IMR-90 (cell line): ENCODE measurements at regions not wholly inside any gene's neighbourhood (a gene's known extent, or its start where the extent isn't known, plus 50 kb on each side); places are given as distances from the start of the nearest gene placed in this dataset.

Experiments used
- ATAC-seq: fragments of 200-7000 bp; cut with Tn5 transposase; 2 replicates; pipeline ENCODE4 v1.9.1; 2020; ENCODE audit warnings: low read depth, mild to moderate bottlenecking, moderate library complexity
- BruUV-seq: library from RNA; stranded (reverse); fragments of 400-500 nt; replicated peaks from 2 replicates; lab custom pipeline; 2021; lab: Mats Ljungman, UMichigan
- CTCF ChIA-PET: fragments of 300-600 bp; formaldehyde crosslinking; extraction: SDS; loops from one replicate; lab custom pipeline; 2021; ENCODE audit warnings: antibody characterized with exemption; lab: Yijun Ruan, JAX
- POLR2A ChIA-PET: fragments of 300-600 bp; sonication (Branson Sonifier 250); formaldehyde crosslinking; loops from one replicate; lab custom pipeline; 2022; ENCODE audit warnings: antibody characterized with exemption; ENCODE audit not compliant: unreplicated experiment; lab: Charles Lee
- DNase-seq: peaks from one replicate; pipeline ENCODE4 v3.0.0; 2013
- H2AFZ ChIP-seq: replicated peaks from 2 replicates; pipeline ENCODE3; 2013; ENCODE audit warnings: low read length, mild to moderate bottlenecking; ENCODE audit not compliant: poor library complexity
- H2AK5ac ChIP-seq: 2 replicates; pipeline ENCODE4 v1.6.1; 2013; ENCODE audit warnings: low read depth, low read length, inconsistent platforms
- H2AK9ac ChIP-seq: replicated peaks from 2 replicates; pipeline ENCODE3; 2013; ENCODE audit warnings: mild to moderate bottlenecking, low read depth, low read length, moderate library complexity; ENCODE audit not compliant: poor library complexity
- H2BK120ac ChIP-seq: 2 replicates; pipeline ENCODE4 v1.6.1; 2013; ENCODE audit warnings: low read depth, low read length, inconsistent platforms
- H2BK15ac ChIP-seq: 3 replicates; pipeline ENCODE4 v1.6.1; 2013; ENCODE audit warnings: low read depth, low read length, inconsistent platforms
- H2BK20ac ChIP-seq: 2 replicates; pipeline ENCODE4 v1.6.1; 2013; ENCODE audit warnings: low read depth, mild to moderate bottlenecking, inconsistent platforms, low read length, moderate library complexity
- H2BK5ac ChIP-seq: 2 replicates; pipeline ENCODE4 v1.6.1; 2013; ENCODE audit warnings: mild to moderate bottlenecking, low read depth, low read length, inconsistent platforms; ENCODE audit not compliant: poor library complexity, severe bottlenecking
- H3K14ac ChIP-seq: replicated peaks from 2 replicates; pipeline ENCODE4 v1.6.1; 2013; ENCODE audit warnings: low read depth, low read length, inconsistent platforms
- H3K18ac ChIP-seq: 2 replicates; pipeline ENCODE4 v1.6.1; 2013; ENCODE audit warnings: low read depth, low read length, control low read depth
- H3K23ac ChIP-seq: 2 replicates; pipeline ENCODE4 v1.6.1; 2013; ENCODE audit warnings: low read depth, low read length, inconsistent platforms
- H3K27ac ChIP-seq: 2 replicates; pipeline ENCODE4 v1.5.1; 2013; ENCODE audit warnings: mild to moderate bottlenecking, control low read depth, low read length; ENCODE audit not compliant: insufficient read depth
- H3K27me3 ChIP-seq: 2 replicates; pipeline ENCODE4 v1.6.1; 2013; ENCODE audit warnings: low read length; ENCODE audit not compliant: control insufficient read depth, insufficient read depth
- H3K36me3 ChIP-seq: 2 replicates; pipeline ENCODE4 v1.6.1; 2013; ENCODE audit warnings: low read length, mixed read lengths; ENCODE audit not compliant: control insufficient read depth, insufficient read depth
- H3K4ac ChIP-seq: 2 replicates; pipeline ENCODE4 v1.6.1; 2013; ENCODE audit warnings: low read depth, low read length, inconsistent platforms
- H3K4me1 ChIP-seq: 2 replicates; pipeline ENCODE4 v1.6.1; 2013; ENCODE audit warnings: low read length, mixed read lengths; ENCODE audit not compliant: control insufficient read depth, insufficient read depth
- H3K4me2 ChIP-seq: 2 replicates; pipeline ENCODE4 v1.6.1; 2013; ENCODE audit warnings: low read depth, mild to moderate bottlenecking, control low read depth, low read length, moderate library complexity
- H3K4me3 ChIP-seq: 2 replicates; pipeline ENCODE4 v1.5.1; 2013; ENCODE audit warnings: low read depth, mild to moderate bottlenecking, control low read depth, low read length, moderate library complexity; ENCODE audit not compliant: insufficient read depth
- H3K56ac ChIP-seq: 2 replicates; pipeline ENCODE4 v1.6.1; 2013; ENCODE audit warnings: low read length, inconsistent platforms; ENCODE audit not compliant: insufficient read depth; ENCODE audit errors: extremely low read depth
- H3K79me1 ChIP-seq, 2 experiments: 2 replicates each; pipeline ENCODE4 v1.6.1; 2013; ENCODE audit warnings: low read length in 2 of 2, inconsistent platforms in 1 of 2, low read depth in 1 of 2
- H3K9ac ChIP-seq: 2 replicates; pipeline ENCODE4 v1.6.1; 2013; ENCODE audit warnings: low read depth, low read length, control low read depth
- H3K9me1 ChIP-seq: 2 replicates; pipeline ENCODE4 v1.6.1; 2013; ENCODE audit warnings: low read length, inconsistent platforms; ENCODE audit not compliant: insufficient read depth
- H3K9me3 ChIP-seq: 2 replicates; pipeline ENCODE4 v1.6.1; 2013; ENCODE audit warnings: low read length; ENCODE audit not compliant: control insufficient read depth, insufficient read depth
- H4K20me1 ChIP-seq: 2 replicates; pipeline ENCODE4 v1.6.1; 2013; ENCODE audit warnings: low read length, inconsistent platforms; ENCODE audit not compliant: insufficient read depth
- H4K5ac ChIP-seq: 2 replicates; pipeline ENCODE4 v1.6.1; 2013; ENCODE audit warnings: mild to moderate bottlenecking, low read depth, low read length, control low read depth
- H4K8ac ChIP-seq, 2 experiments: 2 replicates each; pipeline ENCODE4 v1.6.1; 2013; ENCODE audit warnings: low read depth in 2 of 2, low read length in 2 of 2, control low read depth in 1 of 2, inconsistent platforms in 1 of 2
- H4K91ac ChIP-seq: 2 replicates; pipeline ENCODE4 v1.6.1; 2013; ENCODE audit warnings: low read depth, low read length, inconsistent platforms; ENCODE audit not compliant: insufficient read depth
- BHLHE40 ChIP-seq: fragments of 150-350 bp; IDR thresholded peaks from 2 replicates; pipeline ENCODE4 v1.6.1; 2016; ENCODE audit warnings: mild to moderate bottlenecking, low read depth, low read length
- MAZ ChIP-seq: IDR thresholded peaks from 2 replicates; pipeline ENCODE4 v1.6.1; 2012; ENCODE audit warnings: low read depth, mild to moderate bottlenecking, low read length, improper control_type of control experiment, moderate library complexity, borderline replicate concordance
- NFE2L2 ChIP-seq: fragments of 150-350 bp; IDR thresholded peaks from 2 replicates; pipeline ENCODE4 v1.6.1; 2016; ENCODE audit warnings: low read depth, mild to moderate bottlenecking, low read length
- POLR2A ChIP-seq: IDR thresholded peaks from 2 replicates; pipeline ENCODE4 v1.6.1; 2012; ENCODE audit warnings: mild to moderate bottlenecking, low read depth, low read length
- RFX5 ChIP-seq: IDR thresholded peaks from 2 replicates; pipeline ENCODE4 v1.8.0; 2012; ENCODE audit warnings: low read depth, mild to moderate bottlenecking, low read length, moderate library complexity
- WGBS, 2 experiments: methylation state at CpG; one replicate each; pipeline versions ENCODE4 v1.1.5 to v1.1.7; 2013; ENCODE audit warnings: missing lambda C conversion rate in 2 of 2; ENCODE audit not compliant: insufficient read length in 1 of 2; ENCODE audit errors: extremely low coverage in 2 of 2; 5-methylcytosine and 5-hydroxymethylcytosine counted together
- dilution Hi-C: fragments of 300-500 bp; cut with HindIII; formaldehyde crosslinking; loops from one replicate; pipeline ENCODE4 v1.14.3; 2018; ENCODE audit warnings: low sequenced_read_pairs; ENCODE audit not compliant: unreplicated experiment
- in situ Hi-C: fragments of 300-500 bp; cut with MboI; formaldehyde crosslinking; loops from 3 replicates; pipeline ENCODE4 v1.14.3; 2019; ENCODE audit warnings: low sequenced_read_pairs, inconsistent platforms, mixed read lengths
- intact Hi-C: fragments of 100-400 bp; cut with micrococcal nuclease; formaldehyde crosslinking; loops from 2 replicates; pipeline ENCODE4 v1.10.0; 2022
- TF ChIP-seq, protein P1 (sequence below): fragments of 150-350 bp; IDR thresholded peaks from 2 replicates; pipeline ENCODE4 v1.6.1; 2016; ENCODE audit warnings: low read depth, mild to moderate bottlenecking, low read length, moderate library complexity, borderline replicate concordance

DNA sequence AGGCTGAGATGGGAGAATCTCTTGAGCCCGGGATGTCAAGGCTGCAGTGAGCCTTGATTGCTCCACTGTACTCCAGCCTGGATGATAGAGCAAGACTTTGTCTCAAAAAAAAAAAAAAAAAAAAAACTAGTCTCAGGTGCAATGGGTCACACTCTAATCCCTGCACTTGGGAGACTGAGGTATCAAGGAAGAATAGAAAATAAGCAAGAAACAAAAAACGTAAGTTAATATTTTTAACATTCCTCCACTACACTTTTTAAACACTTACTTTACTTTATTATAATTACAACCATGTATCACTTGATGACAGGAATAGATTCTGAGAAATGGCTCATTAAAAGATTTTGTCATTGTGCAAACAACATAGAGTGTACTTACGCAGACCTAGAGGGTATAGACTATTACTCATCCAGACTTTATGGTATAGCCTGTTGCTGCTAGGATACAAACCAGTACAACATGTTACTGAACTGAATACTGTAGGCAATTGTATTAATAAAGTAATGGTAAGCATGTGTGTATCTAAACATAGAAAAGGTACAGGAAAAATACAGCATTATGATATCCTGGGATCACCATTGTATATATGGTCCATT, 1244.1 kb upstream of the ADGRL4 start:
- H2BK15ac ChIP-seq = no peak overlapping the region
- H2AFZ ChIP-seq = no peak overlapping the region
- no peak overlapping the region for H4K91ac ChIP-seq
- H2BK5ac ChIP-seq = no peak overlapping the region
- H3K4me1 ChIP-seq = no peaks in the 10 kb centered on the region
- dilution Hi-C loops (no loop called here), intact Hi-C loops (no loop called here), in situ Hi-C loops (no loop called here)
- H3K4ac ChIP-seq = no peak overlapping the region
- H3K14ac ChIP-seq = no peak overlapping the region
- H4K5ac ChIP-seq = no peak overlapping the region
- H3K9me3 ChIP-seq = no peaks in the 10 kb centered on the region
- H2AK5ac ChIP-seq = no peak overlapping the region
- H4K20me1 ChIP-seq = no peaks in the 10 kb centered on the region
- no peak overlapping the region for H3K9ac ChIP-seq
- no peaks in the 10 kb centered on the region for H3K36me3 ChIP-seq
- ChIA-PET POLR2A (no interaction called here), CTCF (interaction anchor here (0.7 kb wide), 1 partner anchor 1615 kb away, joined by 4 read pairs; no protein-coding TSS in a partner anchor)
- no peak overlapping the region for H3K4me3 ChIP-seq
- no peak for ATAC-seq
- no peaks in the 10 kb centered on the region for H3K9me1 ChIP-seq
- no peak overlapping the region for H3K23ac ChIP-seq
- no peak overlapping the region for H3K4me2 ChIP-seq
- no peak overlapping the region for H3K27ac ChIP-seq
- 100% methylated on average over 1 of the region's 3 CpGs; no CpG with 5 or more reads in 1 of the 2 experiments for WGBS, 2 experiments
- H3K56ac ChIP-seq = no peak overlapping the region
- no peak overlapping the region for H4K8ac ChIP-seq
- no peak overlapping the region for H2BK20ac ChIP-seq
- BruUV-seq = no TSS peak
- no peaks in the 10 kb centered on the region for H3K27me3 ChIP-seq
- TF ChIP-seq MAZ (no peak), RFX5 (no peak), POLR2A (no peak), NFE2L2 (no peak), BHLHE40 (no peak)
- TF ChIP-seq, protein P1, sequence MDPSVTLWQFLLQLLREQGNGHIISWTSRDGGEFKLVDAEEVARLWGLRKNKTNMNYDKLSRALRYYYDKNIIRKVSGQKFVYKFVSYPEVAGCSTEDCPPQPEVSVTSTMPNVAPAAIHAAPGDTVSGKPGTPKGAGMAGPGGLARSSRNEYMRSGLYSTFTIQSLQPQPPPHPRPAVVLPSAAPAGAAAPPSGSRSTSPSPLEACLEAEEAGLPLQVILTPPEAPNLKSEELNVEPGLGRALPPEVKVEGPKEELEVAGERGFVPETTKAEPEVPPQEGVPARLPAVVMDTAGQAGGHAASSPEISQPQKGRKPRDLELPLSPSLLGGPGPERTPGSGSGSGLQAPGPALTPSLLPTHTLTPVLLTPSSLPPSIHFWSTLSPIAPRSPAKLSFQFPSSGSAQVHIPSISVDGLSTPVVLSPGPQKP = no peak
- H3K18ac ChIP-seq = no peak overlapping the region
- no peak overlapping the region for H2BK120ac ChIP-seq
- H3K79me1 ChIP-seq = no peaks in the 10 kb centered on the region
- H2AK9ac ChIP-seq = no peak overlapping the region
- no peak for DNase-seq
